Endothelial cell of umbilical vein (primary cell): ENCODE measurements at regions not wholly inside any gene's neighbourhood (a gene's known extent, or its start where the extent isn't known, plus 50 kb on each side); places are given as distances from the start of the nearest gene placed in this dataset.

ENCODE experiments used
- BruUV-seq: library from RNA; stranded (reverse); fragments of 400-500 nt; replicated peaks from 2 replicates; lab custom pipeline; 2021; lab: Mats Ljungman, UMichigan
- CTCF ChIA-PET: fragments of 300-600, 350-600 bp; sonication (Branson Sonifier 250); formaldehyde crosslinking; loops from one replicate; lab custom pipeline; 2021; ENCODE audit warnings: antibody characterized with exemption, inconsistent platforms; lab: Charles Lee
- POLR2A ChIA-PET: fragments of 300-600, 350-600 bp; sonication (Branson Sonifier 250); formaldehyde crosslinking; loops from one replicate; lab custom pipeline; 2021; ENCODE audit warnings: antibody characterized with exemption, inconsistent platforms; lab: Charles Lee
- DNase-seq: peaks from one replicate; pipeline ENCODE4 v3.0.0-alpha.2; 2011; ENCODE audit warnings: low read depth, low spot score
- FAIRE-seq: peaks from 2 replicates; lab custom pipeline; 2011; peaks lifted over from hg19 to GRCh38; lab: Jason Lieb, UNC
- H2AFZ ChIP-seq: 2 replicates; pipeline ENCODE4 v1.6.0; 2012; ENCODE audit warnings: low read depth, low read length, control low read depth, inconsistent platforms
- H3K27ac ChIP-seq: 2 replicates; pipeline ENCODE4 v1.5.1; 2011; ENCODE audit warnings: low read depth, mild to moderate bottlenecking, control low read depth, low read length, moderate library complexity; ENCODE audit not compliant: insufficient read depth
- H3K27me3 ChIP-seq, 2 experiments: 2 replicates each; pipeline versions ENCODE4 v1.6.0 to v1.6.1; 2011; ENCODE audit warnings: low read length in 2 of 2, mixed read lengths in 1 of 2; ENCODE audit not compliant: control insufficient read depth in 2 of 2, insufficient read depth in 2 of 2
- H3K36me3 ChIP-seq, 2 experiments: 2 replicates in 1 of 2; 3 replicates in 1 of 2; pipeline ENCODE4 v1.5.1; 2011; ENCODE audit warnings: low read length in 2 of 2, mild to moderate bottlenecking in 1 of 2, moderate library complexity in 1 of 2; ENCODE audit not compliant: control insufficient read depth in 2 of 2, insufficient read depth in 2 of 2; ENCODE audit errors: extremely low read depth in 1 of 2
- H3K4me1 ChIP-seq: 3 replicates; pipeline ENCODE4 v1.5.1; 2011; ENCODE audit warnings: mild to moderate bottlenecking, low read length; ENCODE audit not compliant: control insufficient read depth, insufficient read depth; ENCODE audit errors: extremely low read depth
- H3K4me2 ChIP-seq: 2 replicates; pipeline ENCODE4 v1.6.1; 2011; ENCODE audit warnings: low read length, control low read depth, mixed read lengths; ENCODE audit not compliant: insufficient read depth
- H3K4me3 ChIP-seq, 3 experiments: fragments of 200-600 bp in 1 of 3; sonication (generic), shearing (Covaris generic) in 1 of 3; replicated peaks in 1 of 3; 2 replicates each; pipeline ENCODE4 v1.5.1; 2011 to 2016; ENCODE audit warnings: control low read depth in 3 of 3, low read length in 3 of 3, mild to moderate bottlenecking in 2 of 3, inconsistent platforms in 1 of 3, low read depth in 1 of 3, moderate library complexity in 1 of 3; ENCODE audit not compliant: insufficient read depth in 1 of 3
- H3K79me2 ChIP-seq: 2 replicates; pipeline ENCODE4 v1.6.0; 2012; ENCODE audit warnings: low read length, inconsistent platforms; ENCODE audit not compliant: control insufficient read depth, insufficient read depth
- H3K9ac ChIP-seq: replicated peaks from 2 replicates; pipeline ENCODE3; 2011; ENCODE audit warnings: low read length, control low read depth; ENCODE audit not compliant: insufficient read depth; ENCODE audit errors: extremely low read depth
- H3K9me1 ChIP-seq: replicated peaks from 3 replicates; pipeline ENCODE4 v1.6.0; 2011; ENCODE audit warnings: mild to moderate bottlenecking, low read length; ENCODE audit not compliant: control insufficient read depth, insufficient read depth; ENCODE audit errors: extremely low read depth
- H3K9me3 ChIP-seq: replicated peaks from 2 replicates; pipeline ENCODE4 v1.5.1; 2012; ENCODE audit warnings: low read length, inconsistent platforms; ENCODE audit not compliant: control insufficient read depth, insufficient read depth
- H4K20me1 ChIP-seq: replicated peaks from 2 replicates; pipeline ENCODE3; 2011; ENCODE audit warnings: mild to moderate bottlenecking, low read length; ENCODE audit not compliant: control insufficient read depth, insufficient read depth; ENCODE audit errors: extremely low read depth
- CTCF ChIP-seq, 2 donors: IDR thresholded peaks; 1 replicate in 1 of 2; 2 replicates in 1 of 2; pipeline ENCODE4 v1.5.1; 2011; ENCODE audit warnings: low read length in 2 of 2, mild to moderate bottlenecking in 2 of 2, moderate library complexity in 2 of 2, control low read depth in 1 of 2, inconsistent platforms in 1 of 2, low read depth in 1 of 2; ENCODE audit not compliant: insufficient read depth in 1 of 2; ENCODE audit errors: extremely low read depth in 1 of 2
- EZH2 ChIP-seq: IDR thresholded peaks from 2 replicates; pipeline ENCODE4 v1.6.1; 2012; ENCODE audit warnings: borderline replicate concordance, low read depth, mild to moderate bottlenecking, moderate library complexity, low read length, inconsistent platforms; ENCODE audit not compliant: severe bottlenecking
- FOS ChIP-seq: IDR thresholded peaks from 2 replicates; pipeline ENCODE4 v1.6.1; 2011; ENCODE audit warnings: mild to moderate bottlenecking, low read length, moderate library complexity, borderline replicate concordance; ENCODE audit not compliant: insufficient read depth
- GATA2 ChIP-seq: IDR thresholded peaks from 2 replicates; pipeline ENCODE4 v1.7.0; 2011; ENCODE audit warnings: low read depth, mild to moderate bottlenecking, moderate library complexity, mixed read lengths, low read length; ENCODE audit not compliant: insufficient read length, insufficient read depth
- JUN ChIP-seq: IDR thresholded peaks from 2 replicates; pipeline ENCODE4 v1.6.1; 2011; ENCODE audit warnings: borderline replicate concordance, low read depth; ENCODE audit not compliant: insufficient read length, insufficient read depth
- MAX ChIP-seq: IDR thresholded peaks from 2 replicates; pipeline ENCODE4 v1.6.1; 2011; ENCODE audit not compliant: insufficient read depth, insufficient read length
- MYC ChIP-seq: IDR thresholded peaks from one replicate; pipeline ENCODE4 v1.6.1; 2011; ENCODE audit warnings: mild to moderate bottlenecking, low read depth, low read length
- POLR2A ChIP-seq: IDR thresholded peaks from 2 replicates; pipeline ENCODE4 v1.6.1; 2012; ENCODE audit warnings: low read depth, mild to moderate bottlenecking, control low read depth, low read length
- POLR2AphosphoS5 ChIP-seq: IDR thresholded peaks from 2 replicates; pipeline ENCODE4 v1.6.1; 2012; ENCODE audit warnings: low read depth, mild to moderate bottlenecking, control low read depth, low read length, moderate library complexity; ENCODE audit not compliant: insufficient read depth
- dilution Hi-C: fragments of 300-500 bp; cut with MboI; formaldehyde crosslinking; loops from one replicate; pipeline ENCODE4 v1.15.0; 2019; ENCODE audit warnings: low sequenced_read_pairs; ENCODE audit not compliant: extremely low pct_ligation_motif_present
- intact Hi-C: fragments of 100-400 bp; cut with micrococcal nuclease; formaldehyde crosslinking; loops from one replicate; pipeline ENCODE4 v1.10.0; 2022

- no peaks in the 10 kb centered on the region for H3K9me1 ChIP-seq
- no peaks in the 10 kb centered on the region for H3K4me1 ChIP-seq
- H3K4me2 ChIP-seq, result no peak overlapping the region
- no peak overlapping the region for H3K9ac ChIP-seq
- H3K79me2 ChIP-seq, result no peaks in the 10 kb centered on the region
- no TSS peak for BruUV-seq
- ChIA-PET POLR2A (no interaction called here), CTCF (no interaction called here)
- TF ChIP-seq POLR2AphosphoS5, result no peak
- no peak for TF ChIP-seq POLR2A
- TF ChIP-seq JUN, result no peak
- TF ChIP-seq EZH2, result no peak
- no peak for TF ChIP-seq FOS
- no peak for TF ChIP-seq MAX
- TF ChIP-seq CTCF (IDR thresholded peaks at IDR 0.05; ENCODE audit: extremely low read depth in 1 of 2, insufficient read depth in 1 of 2, low read depth in 1 of 2, low read length in 2 of 2), result no peak
- TF ChIP-seq MYC, result no peak
- no peak for TF ChIP-seq GATA2
- H3K36me3 ChIP-seq, result no peaks in the 10 kb centered on the region
- no peaks in the 10 kb centered on the region for H3K27me3 ChIP-seq
- H3K4me3 ChIP-seq, result no peak overlapping the region
- dilution Hi-C loops, result no loop called here
- no peaks in the 10 kb centered on the region for H4K20me1 ChIP-seq
- DNase-seq (no peak), FAIRE-seq (no peak)
- no peak overlapping the region for H2AFZ ChIP-seq
- intact Hi-C loops, result no loop called here
- H3K9me3 ChIP-seq, result no peaks in the 10 kb centered on the region
- H3K27ac ChIP-seq, result no peak overlapping the region
These were observed 1090.0 kb downstream of the SLITRK5 start for GRCh38 chr13:88761145-88761544.
